HG03432 (cell line): ENCODE measurements at regions not wholly inside any gene's neighbourhood (a gene's known extent, or its start where the extent isn't known, plus 50 kb on each side); places are given as distances from the start of the nearest gene placed in this dataset.

Experiments used
- ATAC-seq: cut with Tn5 transposase; IDR thresholded peaks from one replicate; pipeline ENCODE4 v1.9.1; 2021; ENCODE audit warnings: mild to moderate bottlenecking, moderate library complexity; ENCODE audit not compliant: unreplicated experiment

- no peak for ATAC-seq
These were observed 113.5 kb upstream of the C10orf90 start for GRCh38 chr10:126783806-126784557.

- no peak for ATAC-seq
These were observed 116.7 kb upstream of the C10orf90 start for GRCh38 chr10:126787201-126787600.

GRCh38 chr10:126795318-126795717 lies 109.9 kb upstream of the DOCK1 start:
- no peak for ATAC-seq

GRCh38 chr10:126798649-126799048 lies 106.6 kb upstream of the DOCK1 start:
- ATAC-seq, result no peak

- no peak for ATAC-seq
These were observed 101.8 kb upstream of the DOCK1 start for GRCh38 chr10:126803394-126803793.

DNA sequence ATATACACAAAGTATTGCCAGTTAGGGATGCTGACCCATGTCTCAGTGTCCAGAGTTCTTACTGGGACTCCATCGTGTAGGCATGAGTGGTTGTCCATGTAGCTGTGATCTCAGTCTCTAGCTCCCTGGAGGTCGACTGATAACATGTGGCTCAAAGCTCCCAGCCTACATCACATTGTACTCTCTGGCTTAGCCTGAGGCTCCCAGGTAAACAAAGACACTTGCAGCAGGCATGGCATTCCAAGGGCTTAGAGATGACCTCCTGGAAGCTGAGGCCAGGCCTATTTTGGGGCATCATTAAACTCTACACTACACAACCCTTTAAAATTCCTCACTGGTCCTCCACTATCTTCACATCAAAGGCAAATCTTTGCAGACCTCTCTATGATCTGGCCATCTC lies 100.8 kb upstream of the DOCK1 start:
- no peak for ATAC-seq

GRCh38 chr10:126806498-126806897 lies 98.7 kb upstream of the DOCK1 start:
- ATAC-seq, result no peak

GRCh38 chr10:126806991-126807702 lies 98.1 kb upstream of the DOCK1 start:
- ATAC-seq, result no peak

DNA sequence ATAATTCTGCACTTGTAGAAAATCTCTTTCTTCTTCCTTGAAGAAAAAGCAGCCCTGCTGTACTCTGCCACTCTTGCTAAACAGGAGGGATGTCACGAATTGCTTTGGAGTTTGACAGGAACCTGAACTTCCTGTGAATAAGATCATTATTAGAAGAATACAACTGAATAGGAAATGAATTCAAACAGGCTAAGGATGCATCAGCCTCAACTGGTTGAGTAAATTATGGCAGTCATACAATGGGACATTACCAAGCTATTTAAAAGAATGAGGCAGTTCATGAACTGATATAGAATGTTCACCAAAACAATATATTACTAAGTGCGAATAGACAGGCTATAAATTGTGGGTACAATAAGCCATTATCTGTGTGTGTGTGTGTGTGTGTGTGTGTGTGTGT lies 97.1 kb upstream of the DOCK1 start:
- no peak for ATAC-seq

- ATAC-seq, result no peak
These were observed 91.8 kb upstream of the DOCK1 start for GRCh38 chr10:126813432-126813831.

DNA sequence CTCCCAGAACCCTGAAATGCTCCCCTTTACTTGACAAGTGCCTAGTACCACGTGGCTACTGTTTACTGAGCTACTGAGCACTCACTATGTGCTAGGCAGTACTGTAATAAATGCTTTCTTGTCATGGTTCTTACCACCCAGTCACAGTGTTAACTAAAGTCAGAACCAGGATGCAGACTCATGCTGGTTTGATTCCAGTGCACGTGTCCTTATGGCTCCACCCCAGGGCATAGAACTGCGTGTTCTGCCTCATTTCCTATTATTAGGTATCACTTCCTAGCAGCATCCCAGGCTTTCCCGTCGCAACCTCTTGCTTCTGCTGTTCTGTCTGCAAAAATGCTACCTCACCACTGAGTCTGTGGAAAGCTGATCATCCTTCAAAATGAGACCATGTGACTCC lies 71.7 kb upstream of the DOCK1 start:
- no peak for ATAC-seq

DNA sequence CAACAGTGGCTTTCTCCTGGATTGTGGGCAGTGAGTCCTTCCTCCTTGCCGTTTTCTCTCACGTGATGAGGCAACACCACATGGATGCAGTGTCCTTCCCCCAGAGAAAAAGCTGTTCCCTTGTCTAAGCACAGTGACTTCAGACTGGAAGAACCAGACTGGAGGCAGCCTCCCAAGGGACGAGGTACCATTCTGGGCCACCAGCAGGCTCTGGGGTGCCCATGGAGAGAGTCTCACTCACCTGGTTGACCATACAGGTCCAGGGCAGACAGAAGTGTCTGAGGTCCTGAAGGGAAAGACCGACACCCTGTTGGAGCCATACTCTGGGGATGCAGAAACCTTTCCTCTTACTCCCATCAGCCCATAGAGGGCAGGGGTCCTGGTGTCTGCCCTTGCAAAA lies 69.2 kb upstream of the DOCK1 start:
- no peak for ATAC-seq

DNA sequence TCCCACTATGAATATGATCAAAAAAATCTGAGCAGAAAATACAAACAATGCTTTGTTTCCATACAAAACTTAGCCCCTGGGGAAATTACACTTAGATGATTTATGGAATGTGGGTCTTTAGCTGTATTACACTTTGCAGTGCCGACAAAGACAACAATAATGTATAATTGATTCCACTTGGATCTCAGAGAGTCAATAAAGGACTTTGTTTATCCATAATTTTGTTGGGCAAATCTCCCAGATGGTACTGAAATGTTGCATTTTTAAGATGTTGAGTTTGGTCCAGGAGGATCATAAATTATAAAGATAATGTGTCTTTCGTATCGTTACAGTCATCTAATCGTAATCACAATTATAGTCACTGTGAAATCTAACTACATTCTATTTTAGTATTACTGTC lies 66.9 kb upstream of the DOCK1 start:
- no peak for ATAC-seq

GRCh38 chr10:126839094-126839761 lies 66.0 kb upstream of the DOCK1 start:
- ATAC-seq, result no peak

DNA sequence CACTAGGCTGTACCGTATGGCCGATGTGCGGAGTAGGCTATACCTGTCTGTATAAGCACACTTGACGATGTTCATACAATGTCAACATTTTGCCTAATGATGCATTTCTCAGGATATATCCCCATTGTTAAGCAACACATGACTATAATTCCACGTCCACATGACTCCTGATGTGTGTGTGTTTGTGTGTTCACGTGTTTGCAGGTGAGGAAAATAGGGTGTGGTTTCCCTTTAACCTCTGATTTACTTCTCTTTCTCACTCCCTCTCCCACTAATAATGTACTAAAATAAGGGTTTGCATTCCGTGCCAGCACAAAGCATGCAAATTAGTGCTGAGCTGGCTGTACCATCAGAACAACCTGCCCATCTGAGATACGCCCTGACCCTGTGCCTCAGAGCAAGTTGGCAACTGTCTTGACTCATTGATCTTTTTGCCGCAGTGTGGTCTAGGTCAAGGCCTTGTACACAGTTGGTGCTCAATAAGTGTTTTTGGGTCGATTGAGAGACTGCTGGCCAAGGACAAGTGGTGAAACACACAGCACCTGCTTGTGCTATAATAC lies 64.6 kb upstream of the DOCK1 start:
- no peak for ATAC-seq

- no peak for ATAC-seq
These were observed 63.8 kb upstream of the DOCK1 start for GRCh38 chr10:126841341-126841895.

DNA sequence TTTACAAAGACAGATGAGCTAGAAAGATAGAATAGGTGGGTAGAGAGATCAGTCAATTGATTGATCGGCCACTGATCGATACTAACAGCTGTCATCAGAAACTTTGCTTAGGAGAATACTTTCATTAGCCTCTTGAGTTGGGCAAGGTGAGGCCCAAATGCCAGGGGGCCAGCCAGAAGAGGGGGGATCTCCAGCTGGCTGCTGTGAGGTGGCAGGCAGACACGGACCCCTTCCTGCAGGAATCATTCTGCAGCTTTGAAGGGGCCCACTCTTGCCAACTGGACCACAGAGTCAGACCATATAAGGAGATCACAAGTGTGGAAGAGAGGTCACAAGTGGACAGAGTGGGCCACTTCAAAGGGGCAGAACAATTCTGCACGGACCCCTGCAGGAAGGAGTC lies 62.9 kb upstream of the DOCK1 start:
- ATAC-seq, result no peak

- no peak for ATAC-seq
These were observed 62.4 kb upstream of the DOCK1 start for GRCh38 chr10:126842836-126843235.

DNA sequence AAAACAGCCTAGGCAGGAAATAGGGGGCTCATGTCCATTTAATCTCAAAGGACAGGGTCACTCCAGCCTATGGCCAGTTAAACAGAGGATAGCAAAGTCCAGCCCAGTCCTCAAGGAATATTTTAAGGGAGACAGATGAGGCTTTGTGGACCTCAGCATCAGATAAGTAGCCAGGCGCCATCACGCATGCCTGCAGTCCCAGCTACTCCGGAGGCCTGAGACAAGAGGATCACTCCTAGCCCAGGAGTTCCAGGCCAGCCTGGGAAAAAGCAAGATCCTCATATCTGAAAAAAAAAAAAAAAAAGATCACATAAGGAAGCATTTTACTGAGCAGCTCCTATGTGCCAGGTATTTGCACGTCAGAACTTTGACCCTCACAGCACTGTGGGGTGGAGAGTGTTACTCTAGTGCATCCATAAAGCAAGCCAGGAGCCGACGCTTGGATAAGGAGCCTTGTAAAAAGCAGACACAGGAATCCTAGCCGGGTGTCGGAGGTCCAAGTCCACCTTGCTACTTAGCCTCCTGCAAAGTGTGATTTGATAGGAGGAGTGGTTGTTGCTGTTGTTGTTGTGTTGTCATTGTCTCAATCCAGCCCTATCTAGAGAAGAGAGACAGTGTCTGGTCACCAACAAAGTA lies 61.8 kb upstream of the DOCK1 start:
- no peak for ATAC-seq

DNA sequence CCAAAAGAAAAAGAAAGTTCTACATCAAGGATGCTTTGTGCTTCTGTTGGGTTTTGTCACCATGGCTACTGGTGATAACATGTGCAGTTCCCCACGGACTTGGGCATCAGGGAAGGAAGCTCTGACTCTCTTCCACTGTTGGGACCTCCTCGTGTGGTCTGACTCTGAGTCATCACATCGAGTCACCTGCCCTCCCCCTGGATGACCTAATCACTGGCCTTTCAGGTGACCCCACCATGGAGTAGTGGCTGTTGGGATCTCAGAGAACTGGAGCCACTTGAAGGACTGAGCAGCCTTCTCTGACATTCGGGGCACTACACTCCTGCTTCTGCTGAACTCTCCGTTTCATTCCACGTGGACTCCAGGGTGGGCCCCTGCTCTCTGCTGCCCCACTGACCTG lies 60.8 kb upstream of the DOCK1 start:
- no peak for ATAC-seq

DNA sequence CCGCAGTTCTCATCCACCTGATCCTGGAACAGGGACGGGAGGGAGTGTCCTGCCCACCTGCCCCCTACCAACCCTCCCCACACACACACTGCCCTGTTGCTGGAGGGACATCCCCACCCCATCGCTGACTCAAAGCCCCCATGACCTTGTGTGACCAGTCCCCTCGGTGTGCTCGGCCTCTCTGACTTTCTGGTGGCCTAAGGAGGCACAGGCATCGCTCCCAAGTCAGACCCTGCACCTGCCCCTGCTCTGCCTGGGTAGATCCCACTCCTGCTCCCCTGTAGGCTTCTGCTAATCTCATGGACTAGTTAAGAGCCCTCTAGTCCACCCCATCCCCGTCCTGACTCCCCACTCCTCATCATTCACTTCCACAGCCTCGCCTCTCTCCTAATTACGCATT lies 58.8 kb upstream of the DOCK1 start:
- ATAC-seq, result no peak
